DND-41 (cell line): ENCODE measurements at regions not wholly inside any gene's neighbourhood (a gene's known extent, or its start where the extent isn't known, plus 50 kb on each side); places are given as distances from the start of the nearest gene placed in this dataset.

Experiments used
- ATAC-seq: fragments of 200-7000 bp; cut with Tn5 transposase; 3 replicates; pipeline ENCODE4 v1.9.1; 2021; ENCODE audit warnings: low read depth; ENCODE audit not compliant: insufficient read depth
- DNase-seq: peaks from one replicate; pipeline ENCODE4 v3.0.0-alpha.2; 2020
- H2AFZ ChIP-seq: 2 replicates; pipeline ENCODE4 v1.6.0; 2012; ENCODE audit warnings: low read depth, low read length
- H3K27ac ChIP-seq: 2 replicates; pipeline ENCODE4 v1.5.1; 2012; ENCODE audit warnings: low read length, inconsistent platforms
- H3K27me3 ChIP-seq: fragments of 200-600 bp; sonication (generic); 2 replicates; pipeline ENCODE4 v1.6.0; 2012; ENCODE audit warnings: low read length, mild to moderate bottlenecking, inconsistent platforms; ENCODE audit not compliant: insufficient read depth, poor library complexity
- H3K36me3 ChIP-seq: 2 replicates; pipeline ENCODE4 v1.5.1; 2012; ENCODE audit warnings: low read length, inconsistent platforms; ENCODE audit not compliant: insufficient read depth
- H3K4me1 ChIP-seq: 2 replicates; pipeline ENCODE4 v1.5.1; 2012; ENCODE audit warnings: mild to moderate bottlenecking, low read length; ENCODE audit not compliant: insufficient read depth
- H3K4me2 ChIP-seq: 2 replicates; pipeline ENCODE4 v1.6.0; 2012; ENCODE audit warnings: mild to moderate bottlenecking, moderate library complexity, low read length, inconsistent platforms; ENCODE audit not compliant: insufficient read depth
- H3K4me3 ChIP-seq, 2 experiments: fragments of 200-600 bp in 1 of 2; shearing (Covaris generic) in 1 of 2; 2 replicates each; pipeline ENCODE4 v1.5.1; 2012 to 2016; ENCODE audit warnings: inconsistent platforms in 2 of 2, low read length in 2 of 2, mild to moderate bottlenecking in 2 of 2, low read depth in 1 of 2, moderate library complexity in 1 of 2
- H3K79me2 ChIP-seq: 2 replicates; pipeline ENCODE4 v1.6.0; 2012; ENCODE audit warnings: low read length, inconsistent platforms; ENCODE audit not compliant: insufficient read depth
- H3K9ac ChIP-seq: 2 replicates; pipeline ENCODE4 v1.6.0; 2012; ENCODE audit warnings: low read depth, mild to moderate bottlenecking, inconsistent platforms, low read length, moderate library complexity
- H3K9me3 ChIP-seq: 2 replicates; pipeline ENCODE4 v1.5.1; 2012; ENCODE audit warnings: low read length, moderate library complexity, mild to moderate bottlenecking, inconsistent platforms; ENCODE audit not compliant: insufficient read depth, severe bottlenecking
- H4K20me1 ChIP-seq: 2 replicates; pipeline ENCODE4 v1.6.0; 2012; ENCODE audit warnings: low read length; ENCODE audit not compliant: insufficient read depth
- CTCF ChIP-seq: IDR thresholded peaks from 2 replicates; pipeline ENCODE4 v1.5.1; 2012; ENCODE audit warnings: borderline replicate concordance, low read length, moderate library complexity, mild to moderate bottlenecking; ENCODE audit not compliant: poor library complexity, severe bottlenecking; ENCODE audit errors: extremely low read depth
- EZH2 ChIP-seq: IDR thresholded peaks from 3 replicates; pipeline ENCODE4 v1.6.1; 2012; ENCODE audit warnings: borderline replicate concordance, low read depth, mild to moderate bottlenecking, moderate library complexity, low read length, inconsistent platforms; ENCODE audit not compliant: severe bottlenecking

- Histone ChIP-seq H4K20me1 (no peaks in the 10 kb centered on the region), H3K36me3 (no peaks in the 10 kb centered on the region), H3K4me2 (no peak overlapping the region), H2AFZ (no peak overlapping the region), H3K4me3 (no peak overlapping the region), H3K27me3 (no peaks in the 10 kb centered on the region), H3K9ac (no peak overlapping the region), H3K4me1 (no peaks in the 10 kb centered on the region), H3K79me2 (no peaks in the 10 kb centered on the region), H3K27ac (no peak overlapping the region), H3K9me3 (peaks cover 13% of the 10 kb centered on the region)
- no peak for TF ChIP-seq EZH2
- TF ChIP-seq CTCF, result no peak
- DNase-seq, result no peak
- no peak for ATAC-seq
These were observed 824.3 kb upstream of the ZEB2 start for GRCh38 chr2:145344076-145344724.

- H3K36me3 ChIP-seq, result no peaks in the 10 kb centered on the region
- TF ChIP-seq CTCF (no peak), EZH2 (no peak)
- peaks cover 13% of the 10 kb centered on the region for H3K9me3 ChIP-seq
- H3K27me3 ChIP-seq, result no peaks in the 10 kb centered on the region
- no peaks in the 10 kb centered on the region for H3K4me1 ChIP-seq
- H4K20me1 ChIP-seq, result no peaks in the 10 kb centered on the region
- H3K4me2 ChIP-seq, result no peak overlapping the region
- no peak for DNase-seq
- H3K27ac ChIP-seq, result no peak overlapping the region
- H3K79me2 ChIP-seq, result no peaks in the 10 kb centered on the region
- H3K9ac ChIP-seq, result no peak overlapping the region
- H3K4me3 ChIP-seq, result no peak overlapping the region
- ATAC-seq, result no peak
- H2AFZ ChIP-seq, result no peak overlapping the region
These were observed 823.4 kb upstream of the ZEB2 start for GRCh38 chr2:145343287-145343686.

GRCh38 chr2:145341536-145341935, 821.6 kb upstream of the ZEB2 start:
- no peaks in the 10 kb centered on the region for H3K79me2 ChIP-seq
- no peak overlapping the region for H3K4me3 ChIP-seq
- no peaks in the 10 kb centered on the region for H3K4me1 ChIP-seq
- no peaks in the 10 kb centered on the region for H3K36me3 ChIP-seq
- no peak overlapping the region for H2AFZ ChIP-seq
- H3K27me3 ChIP-seq, result no peaks in the 10 kb centered on the region
- H3K27ac ChIP-seq, result no peak overlapping the region
- no peaks in the 10 kb centered on the region for H4K20me1 ChIP-seq
- H3K4me2 ChIP-seq, result no peak overlapping the region
- ATAC-seq (no peak), DNase-seq (no peak)
- H3K9me3 ChIP-seq, result peaks cover 13% of the 10 kb centered on the region
- TF ChIP-seq EZH2 (no peak), CTCF (no peak)
- no peak overlapping the region for H3K9ac ChIP-seq

- H3K4me3 ChIP-seq, result no peak overlapping the region
- H3K36me3 ChIP-seq, result no peaks in the 10 kb centered on the region
- no peak overlapping the region for H3K9ac ChIP-seq
- H3K9me3 ChIP-seq, result peaks cover 13% of the 10 kb centered on the region
- TF ChIP-seq CTCF (no peak), EZH2 (no peak)
- no peak for ATAC-seq
- no peak overlapping the region for H3K4me2 ChIP-seq
- H3K27ac ChIP-seq, result no peak overlapping the region
- H2AFZ ChIP-seq, result no peak overlapping the region
- H3K27me3 ChIP-seq, result no peaks in the 10 kb centered on the region
- H4K20me1 ChIP-seq, result no peaks in the 10 kb centered on the region
- DNase-seq, result no peak
- H3K79me2 ChIP-seq, result no peaks in the 10 kb centered on the region
- H3K4me1 ChIP-seq, result no peaks in the 10 kb centered on the region
These were observed 819.7 kb upstream of the ZEB2 start for GRCh38 chr2:145339646-145340045.
